AML-193 (cell line): ENCODE measurements at regions not wholly inside any gene's neighbourhood (a gene's known extent, or its start where the extent isn't known, plus 50 kb on each side); places are given as distances from the start of the nearest gene placed in this dataset.
"Not testable (repeated sequence)": the region's sequence is repeated elsewhere in the genome, so short reads cannot be mapped to it uniquely, and the experiment has no call there.

Experiments used
- DNase-seq, 2 experiments: peaks; one replicate each; lab custom pipeline; 2025; lab: John Stamatoyannopoulos, UW

DNA sequence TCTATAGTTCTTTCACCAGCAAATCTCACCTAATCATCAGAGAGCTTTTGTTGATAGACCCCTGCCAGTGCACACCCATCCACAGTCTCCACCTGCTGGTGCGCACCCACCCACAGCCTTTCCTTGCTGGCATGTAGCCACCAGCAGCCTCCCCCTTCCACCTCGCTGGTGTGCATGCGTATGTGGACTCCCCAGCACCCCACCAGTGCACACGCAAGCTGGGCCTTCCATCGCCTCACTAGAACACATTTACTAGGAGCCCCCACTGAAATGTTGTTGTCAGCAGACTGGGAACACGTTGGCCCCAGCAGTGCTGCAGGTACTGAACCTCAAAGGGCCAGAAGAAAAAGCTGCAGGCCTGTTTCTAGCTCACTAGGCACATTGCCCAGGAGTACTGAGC, 104.9 kb upstream of the ZWINT start:
- no peak for DNase-seq

GRCh38 chr10:56449770-56450169, 88.7 kb upstream of the ZWINT start:
- peak; percentile 33 to 75 for DNase-seq

GRCh38 chr10:56447613-56448012, 86.6 kb upstream of the ZWINT start:
- DNase-seq: not testable (repeated sequence)

DNA sequence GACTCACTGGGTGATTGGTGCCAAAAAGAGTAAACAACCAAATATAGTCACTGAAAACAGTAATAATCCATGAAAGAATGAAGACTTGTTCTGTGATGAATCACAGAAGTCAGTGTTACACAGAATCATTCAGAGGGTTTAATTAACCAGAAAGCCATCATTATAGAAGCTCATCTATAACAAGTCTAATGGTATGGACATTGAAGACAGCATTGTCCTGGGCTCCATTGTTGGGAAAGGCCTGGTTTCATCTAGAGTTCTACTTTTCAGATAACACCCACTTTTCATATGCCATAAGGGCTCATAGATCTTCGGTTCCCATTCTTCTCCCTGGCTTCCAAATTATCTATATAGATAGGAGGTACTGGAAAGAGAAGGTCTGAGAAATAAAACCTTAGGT, 80.3 kb upstream of the ZWINT start:
- DNase-seq: not testable (repeated sequence)
